Tibial nerve (tissue), 3 donors: ENCODE measurements at regions not wholly inside any gene's neighbourhood (a gene's known extent, or its start where the extent isn't known, plus 50 kb on each side); places are given as distances from the start of the nearest gene placed in this dataset.

Source experiments
- POLR2A ChIP-seq, 2 donors: fragments of 450-650 bp; IDR thresholded peaks; one replicate each; pipeline ENCODE4 v1.6.1; 2017; ENCODE audit warnings: antibody characterized with exemption in 2 of 2, mild to moderate bottlenecking in 2 of 2, moderate library complexity in 2 of 2
- TF ChIP-seq, protein P1 (sequence below), 5 experiments: fragments of 200-600 bp in 3 of 5; fragments of 450-650 bp in 2 of 5; sonication (generic) in 3 of 5; IDR thresholded peaks; one replicate each; pipeline ENCODE4 v1.5.1; 2016 to 2019; ENCODE audit warnings: antibody characterized with exemption in 5 of 5, mild to moderate bottlenecking in 3 of 5, moderate library complexity in 2 of 5

DNA sequence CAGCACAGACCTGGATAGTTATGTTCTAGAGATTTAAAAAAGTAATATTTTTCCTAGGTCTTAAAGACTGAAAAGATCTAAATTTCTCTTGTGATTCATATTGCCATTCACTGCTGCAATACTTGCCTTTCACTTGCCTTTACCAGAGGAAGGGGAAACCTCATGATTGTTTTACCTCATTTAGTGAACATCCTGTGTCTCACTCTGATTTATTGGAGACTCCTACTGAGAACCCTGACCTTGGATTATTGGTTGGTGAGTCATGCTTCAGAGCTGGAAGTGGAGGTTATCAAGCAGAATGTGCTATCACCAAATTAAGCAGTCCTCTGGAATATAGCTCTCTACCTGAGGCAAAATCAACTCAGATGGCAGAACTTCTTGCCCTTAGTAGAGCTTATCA is 500.5 kb downstream of the TSN start:
- TF ChIP-seq, protein P1, sequence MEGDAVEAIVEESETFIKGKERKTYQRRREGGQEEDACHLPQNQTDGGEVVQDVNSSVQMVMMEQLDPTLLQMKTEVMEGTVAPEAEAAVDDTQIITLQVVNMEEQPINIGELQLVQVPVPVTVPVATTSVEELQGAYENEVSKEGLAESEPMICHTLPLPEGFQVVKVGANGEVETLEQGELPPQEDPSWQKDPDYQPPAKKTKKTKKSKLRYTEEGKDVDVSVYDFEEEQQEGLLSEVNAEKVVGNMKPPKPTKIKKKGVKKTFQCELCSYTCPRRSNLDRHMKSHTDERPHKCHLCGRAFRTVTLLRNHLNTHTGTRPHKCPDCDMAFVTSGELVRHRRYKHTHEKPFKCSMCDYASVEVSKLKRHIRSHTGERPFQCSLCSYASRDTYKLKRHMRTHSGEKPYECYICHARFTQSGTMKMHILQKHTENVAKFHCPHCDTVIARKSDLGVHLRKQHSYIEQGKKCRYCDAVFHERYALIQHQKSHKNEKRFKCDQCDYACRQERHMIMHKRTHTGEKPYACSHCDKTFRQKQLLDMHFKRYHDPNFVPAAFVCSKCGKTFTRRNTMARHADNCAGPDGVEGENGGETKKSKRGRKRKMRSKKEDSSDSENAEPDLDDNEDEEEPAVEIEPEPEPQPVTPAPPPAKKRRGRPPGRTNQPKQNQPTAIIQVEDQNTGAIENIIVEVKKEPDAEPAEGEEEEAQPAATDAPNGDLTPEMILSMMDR (IDR thresholded peaks at IDR 0.05) = no peak
- TF ChIP-seq POLR2A (IDR thresholded peaks at IDR 0.05) = no peak
